Myocyte (in vitro differentiated cells): ENCODE measurements at regions not wholly inside any gene's neighbourhood (a gene's known extent, or its start where the extent isn't known, plus 50 kb on each side); places are given as distances from the start of the nearest gene placed in this dataset.
"Not testable (repeated sequence)": the region's sequence is repeated elsewhere in the genome, so short reads cannot be mapped to it uniquely, and the experiment has no call there.

Source experiments
- DNase-seq: peaks from one replicate; pipeline ENCODE4 v3.0.0-alpha.2; 2012; ENCODE audit warnings: low read depth

DNA sequence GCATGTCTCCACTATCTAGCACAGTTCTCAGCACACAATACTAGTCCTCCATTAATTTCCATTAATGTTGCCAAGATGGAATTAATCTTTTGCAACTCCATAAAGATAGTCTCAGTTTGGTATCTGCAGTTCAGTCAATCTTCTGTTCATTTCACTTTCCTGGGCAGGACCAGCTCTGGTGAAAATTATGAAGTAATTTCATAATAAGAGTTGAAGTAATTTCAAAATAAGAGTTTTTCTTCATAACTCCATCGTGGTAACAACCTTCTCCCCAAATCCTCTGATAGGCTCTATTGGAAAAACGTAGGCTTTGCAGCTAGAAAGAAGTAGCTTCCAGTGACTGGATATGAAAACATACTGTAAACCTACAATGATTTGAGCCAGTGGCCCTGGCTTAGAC lies 618.2 kb downstream of the TYW1 start:
- DNase-seq, result no peak

DNA sequence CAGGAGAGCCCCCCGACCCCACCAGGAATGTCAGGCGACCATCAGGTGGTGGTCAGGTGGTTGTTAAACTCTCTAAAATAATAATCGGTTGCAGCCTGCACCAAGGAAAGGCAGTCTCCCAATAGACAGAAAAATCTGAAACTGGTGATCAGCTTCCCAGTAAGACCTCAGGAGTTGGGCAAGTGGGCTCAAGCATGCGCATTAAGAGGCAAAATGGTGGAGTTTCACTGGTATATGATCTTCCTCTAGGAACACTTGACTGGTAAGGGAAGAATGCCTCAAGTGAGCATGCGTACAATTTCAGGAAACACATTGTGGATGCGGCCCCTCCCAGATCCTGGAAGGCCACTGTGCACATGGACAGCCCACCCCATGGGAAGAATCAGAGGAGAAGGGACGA lies 619.9 kb downstream of the TYW1 start:
- DNase-seq, result no peak

DNA sequence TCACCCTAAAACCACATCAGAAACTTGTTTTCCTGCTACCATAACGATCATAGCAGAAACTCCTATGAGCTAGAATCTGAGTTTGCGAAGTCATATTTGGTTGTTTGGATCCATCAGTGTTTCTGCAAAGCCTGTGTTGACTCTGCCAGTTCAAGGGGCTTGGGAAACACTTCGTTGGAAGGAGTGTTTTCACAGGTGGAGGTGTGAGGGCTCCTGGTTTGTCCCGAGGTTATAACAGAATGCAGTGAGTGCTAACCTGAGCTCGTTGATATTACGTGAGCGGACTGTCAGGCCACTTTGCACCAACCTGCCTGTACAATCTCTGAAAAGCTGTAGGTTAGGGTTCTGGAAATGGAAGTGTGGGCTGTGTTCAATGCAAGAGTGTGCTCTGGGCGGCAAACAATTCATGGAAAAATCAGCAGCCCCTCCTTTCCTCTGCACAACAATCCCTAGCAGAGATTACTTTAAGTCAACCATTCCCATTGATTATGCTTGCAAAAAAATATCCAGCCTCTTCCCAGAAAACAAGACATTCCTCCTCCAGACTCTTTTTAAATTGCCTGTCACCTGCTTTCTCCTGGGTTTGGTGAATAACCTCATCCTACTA lies 622.0 kb downstream of the TYW1 start:
- DNase-seq, result no peak

DNA sequence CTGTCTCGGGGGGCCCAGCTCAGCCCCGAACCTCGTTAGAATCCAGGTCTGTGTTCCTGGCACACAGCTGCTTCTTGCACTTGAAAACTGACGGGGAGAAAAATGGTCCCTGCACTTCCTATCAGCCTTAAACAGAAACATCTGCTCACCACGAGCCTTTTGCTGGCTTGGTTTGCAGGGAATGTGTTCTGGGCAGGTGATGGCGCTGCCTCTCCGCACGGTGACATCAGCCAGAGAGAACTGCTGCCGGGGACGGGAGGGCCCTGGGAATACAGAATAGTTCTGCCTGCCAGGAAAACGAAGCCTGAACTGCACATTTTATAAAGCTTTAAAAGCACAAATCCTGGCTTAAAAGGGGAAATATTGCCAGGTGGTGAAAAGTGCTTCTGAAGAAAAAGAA lies 622.5 kb downstream of the TYW1 start:
- DNase-seq, result no peak

DNA sequence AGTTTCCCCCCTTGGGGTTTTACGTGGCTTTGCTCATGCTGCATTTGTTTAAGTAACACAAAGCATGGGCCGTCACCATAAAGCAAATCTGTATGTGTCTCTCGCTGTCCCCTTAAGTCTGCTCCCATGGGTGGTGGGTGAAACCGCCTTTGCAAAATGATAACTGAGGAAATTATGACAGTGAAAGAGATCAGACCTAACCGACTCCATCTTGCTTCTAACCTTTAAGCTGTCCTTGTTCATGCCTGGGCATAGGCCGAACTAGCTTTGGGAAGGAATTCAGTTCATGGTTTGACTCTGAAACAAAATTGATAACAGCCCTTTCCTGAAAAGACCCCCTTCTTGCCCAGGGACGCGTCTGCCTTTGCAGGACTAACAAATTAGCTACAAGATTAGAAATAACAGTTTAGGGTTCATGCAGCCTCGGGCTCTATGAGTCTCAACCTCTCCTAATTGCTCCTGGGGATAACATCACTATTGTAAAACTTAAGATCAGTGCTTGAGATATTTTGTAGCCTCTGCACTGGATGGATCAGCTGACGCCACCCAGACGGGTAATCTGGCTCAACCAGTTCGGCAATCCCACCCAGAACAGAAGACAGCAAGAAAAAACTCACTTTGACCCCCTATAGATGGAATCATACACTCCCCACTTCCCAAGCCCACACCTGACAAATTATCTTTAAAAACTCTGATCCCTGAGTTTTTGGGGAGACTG lies 623.7 kb downstream of the TYW1 start:
- no peak for DNase-seq

DNA sequence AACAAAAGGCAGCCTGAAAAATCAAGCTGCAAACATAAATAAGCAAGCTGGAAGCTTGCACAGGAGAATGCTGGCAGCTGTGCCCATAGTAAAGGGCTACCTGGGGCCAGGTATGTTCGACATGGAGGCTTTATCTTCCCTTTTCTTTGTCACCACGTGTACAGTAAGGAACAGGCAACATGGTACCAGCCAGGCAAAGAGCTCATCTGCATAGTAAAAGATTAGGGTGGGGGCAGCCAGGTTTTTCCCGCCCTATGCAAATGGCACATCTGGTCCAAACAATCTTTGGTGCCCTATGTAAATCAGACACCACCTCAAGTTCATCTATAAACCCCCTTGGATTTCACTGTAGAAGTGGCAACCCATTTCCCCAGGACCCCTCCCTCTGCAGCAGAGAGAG lies 625.1 kb downstream of the TYW1 start:
- no peak for DNase-seq

DNA sequence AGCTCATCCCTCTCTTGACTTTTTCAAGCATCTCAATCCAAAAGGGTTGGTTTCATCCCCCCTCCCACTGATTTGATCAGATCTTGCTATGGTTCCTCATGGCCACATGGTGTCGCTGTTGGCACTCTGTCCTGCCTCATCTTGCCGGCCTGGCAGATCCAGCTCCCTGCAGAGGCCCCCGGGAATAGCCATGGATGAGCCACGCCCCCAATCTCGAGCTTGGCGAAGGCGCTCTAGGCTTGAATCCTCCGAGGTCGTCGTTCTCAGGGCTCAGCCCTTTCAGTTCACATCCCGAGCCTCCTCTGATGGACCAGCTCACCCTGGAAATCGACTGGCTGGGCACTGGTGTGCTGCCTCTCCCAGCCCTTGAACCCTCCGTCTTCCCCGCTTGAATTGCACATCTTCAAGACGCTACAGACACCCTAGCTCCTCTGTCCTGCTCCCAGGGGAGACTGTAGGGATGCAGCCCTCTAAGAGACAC lies 628.7 kb downstream of the TYW1 start:
- DNase-seq, result no peak

DNA sequence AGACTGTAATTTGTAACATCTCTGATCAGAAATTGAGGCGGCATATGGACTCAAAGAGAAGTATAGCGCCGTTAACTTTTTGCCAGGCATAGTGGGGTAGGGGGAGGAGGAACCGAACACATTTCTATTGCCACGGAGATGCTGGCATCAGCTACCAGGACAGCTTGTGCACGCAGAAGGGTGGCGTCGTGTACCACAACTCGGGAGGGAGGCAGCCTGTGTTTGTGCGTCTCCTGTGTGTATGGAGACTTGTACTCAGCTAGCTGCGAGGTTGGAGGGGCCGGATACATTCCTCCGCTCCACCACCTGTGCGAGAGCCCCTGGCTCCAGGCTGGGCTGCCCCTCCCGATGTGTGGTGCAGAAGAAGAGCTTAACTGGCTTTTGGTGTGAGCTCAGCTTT lies 634.8 kb downstream of the TYW1 start:
- no peak for DNase-seq

DNA sequence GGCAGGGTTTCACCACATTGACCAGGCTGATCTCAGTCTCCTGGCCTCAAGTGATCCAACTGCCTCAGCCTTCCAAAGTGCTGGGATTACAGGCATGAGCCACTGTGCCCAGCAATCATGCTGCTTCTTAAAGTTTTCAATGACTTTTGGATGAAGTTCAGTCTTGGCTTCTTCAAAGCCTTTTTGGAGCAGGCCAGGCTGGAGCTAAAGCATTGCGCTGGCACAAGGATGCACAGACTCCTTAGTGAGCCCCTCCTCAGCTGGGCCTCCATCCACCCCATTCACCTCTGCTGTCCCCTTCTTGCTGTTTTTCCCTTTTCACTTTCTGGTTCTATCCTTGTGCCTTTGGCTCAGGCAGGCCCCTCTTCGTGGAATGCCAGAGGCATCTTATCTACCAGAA lies 638.6 kb downstream of the TYW1 start:
- no peak for DNase-seq

DNA sequence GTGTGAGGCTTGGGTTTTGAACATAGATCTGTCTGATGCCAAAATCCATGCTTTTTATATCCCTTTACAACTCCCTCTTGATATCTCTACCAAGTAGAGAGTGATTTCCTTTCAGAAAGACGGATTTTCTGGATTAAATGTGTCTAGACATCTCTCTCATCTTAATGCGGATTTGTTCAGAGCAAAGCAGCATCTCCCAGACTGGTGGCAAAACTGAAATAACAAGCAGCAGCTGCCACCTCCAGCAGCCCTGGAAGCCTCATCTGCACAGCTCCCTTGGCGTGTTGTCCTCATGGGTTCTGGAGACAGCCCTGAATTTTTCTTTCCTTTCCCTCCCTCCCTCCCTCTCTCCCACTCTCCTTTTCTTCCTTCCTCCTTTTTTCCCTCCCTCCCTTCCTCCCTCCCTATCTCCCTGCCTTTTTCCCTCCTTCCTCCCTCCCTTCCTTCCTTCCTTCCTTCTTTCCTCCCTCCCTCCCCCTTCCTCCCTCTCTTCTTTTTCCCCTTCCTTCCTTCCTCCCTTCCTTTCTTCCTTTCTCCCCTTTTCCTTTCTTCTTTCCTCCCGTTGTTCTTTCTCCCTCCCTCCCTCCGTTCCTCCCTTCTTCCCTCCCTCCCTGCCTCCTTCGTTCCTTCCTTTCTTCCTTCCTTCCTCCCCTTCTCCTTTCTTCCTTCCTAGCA lies 639.9 kb downstream of the TYW1 start:
- no peak for DNase-seq

DNA sequence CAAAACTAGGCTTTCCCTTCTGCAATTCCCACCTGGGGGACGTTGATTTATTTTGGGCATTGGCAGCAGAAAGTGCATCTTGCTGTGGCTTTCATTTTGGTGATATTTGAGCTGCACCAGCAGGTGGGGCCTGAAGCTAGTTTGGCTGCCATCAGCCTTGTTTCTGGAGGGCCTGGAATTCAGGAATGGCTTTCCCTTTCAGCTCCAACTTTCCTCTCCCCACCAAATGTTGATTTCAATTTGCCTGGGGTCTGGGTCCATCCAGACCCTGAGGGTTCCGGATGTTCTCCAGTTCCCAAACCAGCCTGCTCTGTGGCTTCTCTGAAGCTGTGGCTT lies 640.4 kb downstream of the TYW1 start:
- DNase-seq, result no peak

DNA sequence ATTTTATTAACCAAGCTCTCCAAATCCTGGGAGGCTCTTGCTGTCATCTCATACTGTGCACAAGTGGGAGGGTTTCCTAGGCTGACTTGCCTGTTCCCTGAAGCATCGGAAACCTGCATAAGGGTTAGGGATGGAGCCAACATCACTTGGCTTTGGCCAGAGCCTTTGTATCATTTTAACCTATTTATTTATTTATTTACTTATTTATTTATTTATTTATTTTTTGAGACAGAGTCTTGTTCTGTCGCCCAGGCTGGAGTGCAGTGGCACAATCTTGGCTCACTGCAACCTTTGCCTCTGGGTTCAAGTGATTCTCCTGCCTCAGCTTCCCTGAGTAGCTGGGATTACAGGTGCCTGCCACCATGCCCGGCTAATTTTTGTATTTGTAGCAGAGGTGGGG lies 645.9 kb downstream of the TYW1 start:
- not testable (repeated sequence) for DNase-seq

DNA sequence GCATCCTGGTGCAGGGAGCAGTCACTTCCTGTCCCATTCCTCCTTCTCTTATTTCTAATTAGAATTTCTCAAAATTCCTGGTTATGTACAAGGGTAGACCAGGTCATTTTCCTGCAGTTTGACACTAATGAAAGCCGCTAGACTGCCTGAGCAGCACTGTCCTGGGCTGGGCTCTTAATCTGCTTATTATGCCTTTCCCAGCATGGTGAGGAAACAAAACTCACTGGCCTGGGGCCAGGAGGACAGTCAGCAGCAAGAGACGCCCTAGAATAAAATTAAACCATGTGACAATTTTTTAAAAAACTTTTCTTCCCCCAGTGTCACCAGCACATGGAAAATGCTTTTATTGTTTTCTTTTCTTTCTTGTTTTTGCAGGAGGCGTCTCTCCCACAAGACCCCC lies 647.5 kb downstream of the TYW1 start:
- no peak for DNase-seq

DNA sequence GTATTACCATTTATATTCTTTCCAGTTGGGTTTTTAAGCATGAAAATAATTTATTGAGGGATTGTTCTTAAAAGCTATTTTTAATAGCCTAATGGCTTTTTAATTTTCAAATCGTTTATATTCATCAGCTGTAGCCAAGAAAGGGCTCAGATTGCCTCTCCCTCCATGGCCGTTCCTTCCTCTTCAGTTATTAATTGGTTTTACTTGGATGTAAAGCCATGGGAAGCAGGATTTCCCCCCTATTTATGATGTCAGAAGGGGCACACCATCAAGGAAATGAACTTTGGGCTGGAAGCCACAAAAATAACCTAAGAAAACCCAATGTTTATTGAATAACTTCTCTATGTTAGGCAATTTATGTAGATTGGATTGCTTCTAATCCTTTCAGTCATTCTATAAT lies 656.3 kb downstream of the TYW1 start:
- DNase-seq, result no peak

DNA sequence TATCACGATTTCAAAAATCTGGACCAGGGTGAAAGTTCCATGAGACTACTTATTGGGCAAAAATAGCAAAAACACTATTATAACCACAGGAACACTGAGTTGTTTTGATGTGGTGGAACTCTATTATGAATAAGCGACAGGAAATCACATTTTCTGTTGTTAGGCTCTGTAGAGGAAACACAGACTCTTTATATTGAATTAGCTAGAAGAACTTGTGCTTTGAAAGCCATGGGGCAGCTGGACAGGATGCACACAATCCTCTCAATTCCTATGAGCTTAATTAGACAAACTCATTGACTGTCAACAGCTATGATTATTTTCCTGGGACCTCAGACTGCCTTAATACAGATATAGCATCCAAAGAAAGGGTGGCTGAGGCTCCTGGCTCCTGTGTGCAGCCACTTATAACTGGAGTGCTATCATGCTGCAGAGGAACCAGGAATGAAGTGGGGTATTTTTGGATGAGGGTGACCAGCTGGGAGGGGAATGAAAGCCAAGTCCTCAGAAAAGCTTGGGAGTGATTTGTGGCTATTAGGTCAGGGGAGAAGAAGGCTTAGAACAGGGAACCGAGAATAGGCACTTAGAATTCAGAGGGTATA lies 657.3 kb downstream of the TYW1 start:
- no peak for DNase-seq

DNA sequence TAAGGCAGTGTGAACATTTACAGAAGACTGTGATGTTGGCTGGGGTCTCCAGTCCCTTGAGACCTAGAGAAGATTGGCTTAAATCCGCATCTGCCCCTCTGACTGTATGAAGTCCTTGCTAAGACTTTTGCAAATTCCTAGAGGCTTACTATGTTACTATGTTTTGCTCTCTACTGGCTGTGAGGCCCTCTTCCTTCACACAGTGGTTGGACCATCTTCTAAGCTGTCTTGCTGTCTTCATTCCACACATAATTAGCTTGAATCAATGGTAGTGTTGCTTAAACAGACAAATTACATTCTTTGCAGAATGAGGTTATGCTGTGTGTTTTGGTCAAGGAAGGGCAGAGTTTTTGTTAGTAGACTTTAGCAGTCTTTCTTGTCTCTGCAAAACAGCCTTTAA lies 658.0 kb downstream of the TYW1 start:
- DNase-seq, result no peak

DNA sequence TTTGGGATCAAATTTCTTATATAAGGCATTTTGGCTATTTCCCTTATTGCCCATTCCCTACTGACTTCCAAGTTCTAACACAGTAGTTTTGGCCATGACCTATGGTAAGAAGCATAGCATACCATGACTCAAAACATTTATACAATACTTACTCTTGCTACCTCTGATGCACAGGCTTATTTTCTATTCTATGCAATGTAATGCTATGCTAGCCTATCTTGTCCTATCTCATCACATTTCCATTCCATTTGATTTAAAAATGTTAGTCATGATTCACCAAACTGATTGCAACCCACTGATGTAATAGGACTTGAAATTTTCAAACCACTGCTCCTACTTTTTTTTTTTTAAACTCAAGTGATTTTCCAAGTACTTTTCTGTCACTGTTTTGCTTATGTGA lies 658.5 kb downstream of the TYW1 start:
- DNase-seq, result no peak

DNA sequence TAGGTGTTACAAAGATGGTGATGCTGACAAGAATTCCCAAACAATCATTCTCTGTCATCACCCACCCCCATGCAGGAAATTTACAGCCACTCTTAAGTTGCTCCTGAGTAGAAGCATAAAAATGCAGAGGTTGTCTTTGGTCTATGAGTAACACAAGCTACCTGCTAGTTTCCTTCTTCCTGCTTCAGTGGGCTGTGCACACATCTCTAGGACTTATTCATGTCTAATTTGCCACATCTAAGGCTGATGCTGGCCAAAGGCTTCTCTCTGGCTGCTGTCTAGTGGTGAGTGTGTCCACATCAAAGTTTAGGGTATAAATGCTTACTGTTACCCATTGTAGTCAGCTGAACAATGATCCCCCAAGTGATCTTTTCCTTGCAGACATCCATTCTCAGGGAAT lies 662.5 kb downstream of the TYW1 start:
- DNase-seq, result no peak

DNA sequence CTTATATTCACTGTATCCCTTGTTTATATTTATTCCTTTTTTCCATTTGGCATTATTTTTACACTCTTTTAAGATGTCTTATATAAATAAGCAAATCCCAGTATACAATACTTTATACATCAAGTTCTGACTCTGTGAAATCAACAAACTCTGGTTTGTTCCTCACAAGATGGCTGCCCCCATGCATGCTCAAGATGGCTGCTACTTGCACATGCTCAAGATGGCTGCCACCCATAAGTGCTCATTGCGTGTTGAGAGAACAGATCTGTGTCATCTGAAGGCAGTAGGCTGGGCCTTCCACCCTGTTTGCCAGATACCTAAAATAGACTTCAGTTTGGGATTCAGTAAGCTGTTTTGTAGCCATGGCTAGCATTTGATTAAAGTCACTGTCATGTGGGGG lies 666.2 kb downstream of the TYW1 start:
- no peak for DNase-seq

DNA sequence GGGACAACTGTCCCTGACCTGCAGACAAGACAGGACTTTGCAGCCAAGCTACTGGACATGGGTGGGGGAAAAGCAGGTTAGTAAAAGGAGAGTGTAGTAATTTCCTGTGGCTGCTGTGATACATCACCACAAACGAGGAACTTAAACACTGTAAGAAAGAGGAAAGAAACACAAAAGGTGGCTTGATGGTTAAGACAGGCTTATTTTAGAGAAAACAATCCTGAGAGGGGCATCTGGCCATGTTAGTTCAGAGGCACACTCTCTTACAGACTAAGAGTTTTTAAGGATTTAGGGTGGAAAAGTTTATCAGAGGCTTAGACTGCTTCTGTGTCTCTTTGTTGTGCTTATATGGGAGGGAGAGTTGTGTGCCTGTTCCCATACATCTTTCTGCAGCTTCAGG lies 667.0 kb downstream of the TYW1 start:
- no peak for DNase-seq

DNA sequence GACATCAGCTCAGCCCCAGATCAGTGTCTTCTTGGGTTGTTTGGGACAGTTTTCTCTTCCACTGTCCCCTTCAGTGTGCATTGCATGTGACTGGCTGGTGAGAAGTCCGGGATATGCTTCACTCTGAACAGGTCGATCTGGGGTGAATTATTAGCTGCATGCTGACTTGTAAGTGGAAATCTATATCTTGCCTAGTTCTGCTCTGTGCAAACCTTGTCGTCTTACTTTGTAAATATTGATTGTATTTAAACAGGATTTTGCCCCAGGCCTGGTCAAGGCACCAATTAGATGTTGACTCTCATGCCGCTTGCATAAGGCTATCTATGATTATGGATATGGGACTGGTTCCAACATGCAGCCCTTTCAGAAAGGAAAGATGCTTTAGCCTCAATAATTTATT lies 669.7 kb downstream of the TYW1 start:
- DNase-seq, result not testable (repeated sequence)

DNA sequence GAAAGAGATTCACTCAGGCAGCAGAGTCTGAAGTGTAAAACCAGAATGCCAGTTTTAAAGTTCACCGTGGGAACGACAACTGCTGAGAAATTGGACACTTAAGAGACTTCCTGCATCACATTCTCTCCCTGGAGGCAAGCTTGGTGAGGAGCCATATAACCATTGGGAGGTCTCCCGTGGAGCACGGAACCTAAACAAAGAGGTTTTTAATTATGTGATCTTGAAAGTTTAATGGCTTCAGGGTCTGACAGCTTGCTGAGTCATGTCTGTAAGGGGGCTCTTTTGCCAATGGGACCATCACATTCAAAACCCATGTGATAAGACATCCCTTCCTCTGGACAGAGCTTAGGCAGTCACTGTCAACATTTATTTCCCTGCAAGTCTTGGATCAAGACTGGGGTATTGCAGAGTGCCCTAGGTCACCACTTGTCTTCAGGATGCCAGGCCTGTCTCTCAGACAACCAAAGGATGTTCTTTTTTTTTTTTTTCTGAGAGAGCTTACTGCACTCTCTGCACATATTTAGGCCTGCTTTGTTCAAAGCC lies 674.4 kb downstream of the TYW1 start:
- no peak for DNase-seq
